Uterus (tissue), 2 donors: ENCODE measurements at regions not wholly inside any gene's neighbourhood (a gene's known extent, or its start where the extent isn't known, plus 50 kb on each side); places are given as distances from the start of the nearest gene placed in this dataset.

Source experiments
- POLR2A ChIP-seq, 2 donors: fragments of 450-650 bp; IDR thresholded peaks; one replicate each; pipeline ENCODE4 v1.6.1; 2016; ENCODE audit warnings: antibody characterized with exemption in 2 of 2, mild to moderate bottlenecking in 1 of 2, moderate library complexity in 1 of 2
- TF ChIP-seq, protein P1 (sequence below), 4 experiments: fragments of 200-600 bp in 2 of 4; fragments of 450-650 bp in 2 of 4; sonication (generic) in 2 of 4; IDR thresholded peaks; one replicate each; pipeline ENCODE4 v1.5.1; 2016 to 2019; ENCODE audit warnings: antibody characterized with exemption in 4 of 4, mild to moderate bottlenecking in 2 of 4, moderate library complexity in 1 of 4

DNA sequence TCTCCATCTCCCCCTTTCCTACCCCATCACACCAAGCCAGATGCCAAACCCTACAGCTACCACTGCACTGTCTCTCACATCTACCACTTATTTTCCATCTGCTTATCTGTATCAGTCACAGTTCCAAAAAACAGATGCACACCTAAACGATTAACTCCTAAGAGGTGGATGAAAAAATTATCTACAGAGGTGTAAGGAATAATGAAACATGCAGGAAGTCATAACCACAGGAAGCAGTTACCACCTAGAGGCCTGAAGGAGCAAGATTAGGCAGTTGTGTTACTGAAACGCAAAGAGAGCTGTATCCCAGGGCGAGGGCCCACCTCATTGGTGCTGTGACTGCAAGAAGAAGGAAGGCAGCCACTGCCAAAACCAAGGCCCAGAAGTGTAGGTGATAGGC lies 87.8 kb upstream of the FAM241A start:
- TF ChIP-seq, protein P1, sequence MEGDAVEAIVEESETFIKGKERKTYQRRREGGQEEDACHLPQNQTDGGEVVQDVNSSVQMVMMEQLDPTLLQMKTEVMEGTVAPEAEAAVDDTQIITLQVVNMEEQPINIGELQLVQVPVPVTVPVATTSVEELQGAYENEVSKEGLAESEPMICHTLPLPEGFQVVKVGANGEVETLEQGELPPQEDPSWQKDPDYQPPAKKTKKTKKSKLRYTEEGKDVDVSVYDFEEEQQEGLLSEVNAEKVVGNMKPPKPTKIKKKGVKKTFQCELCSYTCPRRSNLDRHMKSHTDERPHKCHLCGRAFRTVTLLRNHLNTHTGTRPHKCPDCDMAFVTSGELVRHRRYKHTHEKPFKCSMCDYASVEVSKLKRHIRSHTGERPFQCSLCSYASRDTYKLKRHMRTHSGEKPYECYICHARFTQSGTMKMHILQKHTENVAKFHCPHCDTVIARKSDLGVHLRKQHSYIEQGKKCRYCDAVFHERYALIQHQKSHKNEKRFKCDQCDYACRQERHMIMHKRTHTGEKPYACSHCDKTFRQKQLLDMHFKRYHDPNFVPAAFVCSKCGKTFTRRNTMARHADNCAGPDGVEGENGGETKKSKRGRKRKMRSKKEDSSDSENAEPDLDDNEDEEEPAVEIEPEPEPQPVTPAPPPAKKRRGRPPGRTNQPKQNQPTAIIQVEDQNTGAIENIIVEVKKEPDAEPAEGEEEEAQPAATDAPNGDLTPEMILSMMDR (IDR thresholded peaks at IDR 0.05): no peak
- no peak for TF ChIP-seq POLR2A (IDR thresholded peaks at IDR 0.05)
